Gastroesophageal sphincter (tissue), 2 donors: ENCODE measurements at regions not wholly inside any gene's neighbourhood (a gene's known extent, or its start where the extent isn't known, plus 50 kb on each side); places are given as distances from the start of the nearest gene placed in this dataset.

ENCODE experiments used
- POLR2A ChIP-seq, 2 donors: fragments of 450-650 bp; IDR thresholded peaks; one replicate each; pipeline ENCODE4 v1.6.1; 2017; ENCODE audit warnings: antibody characterized with exemption in 2 of 2, mild to moderate bottlenecking in 2 of 2, moderate library complexity in 1 of 2
- POLR2AphosphoS5 ChIP-seq: sonication (generic); formaldehyde crosslinking; IDR thresholded peaks from one replicate; pipeline ENCODE4 v1.6.1; 2017; ENCODE audit warnings: antibody characterized with exemption

DNA sequence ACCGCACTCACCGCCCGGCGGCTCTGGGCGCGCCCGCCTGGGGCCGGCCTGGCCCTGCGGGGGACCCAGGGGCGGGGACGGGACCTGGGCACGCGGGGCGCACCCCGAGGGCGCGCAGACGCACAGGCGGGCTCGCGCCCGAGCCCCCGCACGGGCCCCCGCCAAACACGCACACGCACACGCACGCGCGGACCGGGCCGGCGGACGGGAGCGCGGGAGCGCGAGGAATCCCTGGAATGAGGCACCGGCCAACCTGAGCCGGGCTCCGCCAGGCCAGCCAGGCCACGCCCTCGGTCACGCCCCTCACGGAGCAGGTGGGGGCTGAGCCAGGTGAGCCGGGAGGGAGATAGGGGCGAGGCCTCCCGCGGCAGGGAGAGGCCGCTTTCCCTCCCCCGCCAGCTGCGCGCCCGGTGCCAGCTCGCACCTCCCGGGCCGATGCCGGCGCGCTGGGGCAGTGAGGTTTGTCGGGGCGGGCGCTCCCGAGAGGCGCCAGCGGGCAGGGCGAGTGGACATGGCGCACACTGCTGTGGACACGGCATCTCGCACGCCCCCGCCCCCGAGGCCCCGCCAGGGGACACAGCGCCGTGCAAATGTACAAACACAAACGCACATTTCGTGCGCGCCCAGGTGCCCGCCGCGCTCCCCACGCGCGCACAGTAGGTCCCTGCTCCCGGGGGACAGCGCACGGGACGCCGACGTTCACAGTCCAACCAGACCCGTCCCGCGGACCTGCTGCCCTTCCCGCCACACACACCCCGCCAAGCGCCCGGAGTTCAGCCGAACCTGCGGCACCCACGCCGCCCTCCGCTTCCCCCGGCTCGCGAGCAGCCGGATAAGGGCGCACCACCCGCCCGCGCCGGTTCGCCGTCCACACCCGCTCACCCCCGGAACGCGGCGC, 75.9 kb upstream of the VGLL4 start:
- TF ChIP-seq POLR2AphosphoS5, result no peak
- peak in 1 of 2 donors; percentile 56 for TF ChIP-seq POLR2A (IDR thresholded peaks at IDR 0.05)
